ENCODE measurements at regions not wholly inside any gene's neighbourhood (a gene's known extent, or its start where the extent isn't known, plus 50 kb on each side); places are given as distances from the start of the nearest gene placed in this dataset.
A peak's percentile ranks its signal among the peaks of the same experiment; 100 is the strongest.
"Not testable (repeated sequence)": the region's sequence is repeated elsewhere in the genome, so short reads cannot be mapped to it uniquely, and the experiment has no call there.

DNA sequence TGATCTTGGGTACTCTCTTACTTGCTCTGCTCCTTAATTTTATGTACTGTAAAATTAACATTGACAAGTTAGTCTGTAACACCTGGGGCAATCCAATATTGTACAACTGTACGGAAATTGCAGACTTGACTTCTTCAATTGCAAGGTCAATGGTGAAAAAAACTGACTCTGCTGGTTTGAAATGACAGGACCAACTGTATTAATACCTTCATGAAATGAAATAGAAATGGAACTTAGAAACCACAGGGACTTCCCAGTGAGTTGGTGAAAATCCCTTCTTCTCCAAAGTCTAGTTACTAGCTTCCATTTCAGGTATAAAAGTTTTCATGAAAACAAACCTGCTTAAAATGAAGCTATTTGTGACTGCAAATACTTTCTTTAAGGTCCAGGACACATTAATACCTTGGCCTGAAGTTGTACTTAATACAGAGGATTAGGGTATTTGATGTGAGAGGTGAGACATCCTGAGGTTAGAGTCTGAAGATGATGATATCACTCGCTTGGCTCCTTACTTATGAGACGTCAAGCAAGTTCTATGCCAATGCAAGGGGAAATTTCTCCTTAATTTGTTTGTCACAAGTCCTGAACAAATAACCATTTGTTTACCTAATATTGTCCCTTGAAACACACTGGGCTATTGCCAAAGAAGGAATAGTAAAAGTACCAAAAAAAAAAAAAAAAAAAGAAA is 226.2 kb upstream of the TP63 start:
- no peak for DNase-seq (ENCODE audit: low read depth)

DNA sequence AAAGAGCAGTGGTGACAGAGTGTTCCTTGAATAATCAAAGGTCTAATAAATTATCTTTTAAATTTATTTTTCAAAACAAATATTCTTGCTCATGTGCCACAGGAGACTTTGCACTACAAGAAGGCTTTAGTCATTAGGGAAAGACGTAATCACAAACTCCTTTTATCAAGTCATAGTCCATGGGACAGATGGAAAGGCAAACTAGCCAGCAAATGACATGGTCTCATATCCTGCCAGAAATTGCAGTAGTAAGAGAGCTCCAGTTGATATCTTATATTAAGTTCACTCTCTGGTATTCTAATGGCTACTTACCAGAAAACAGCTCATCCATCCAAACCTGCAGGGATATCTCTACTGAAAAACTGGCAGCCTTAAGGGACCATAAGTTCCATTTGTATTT is 225.0 kb upstream of the TP63 start:
- no peak for DNase-seq (ENCODE audit: low read depth)
- no peaks in the 10 kb centered on the region for H3K4me1 ChIP-seq (ENCODE audit: control insufficient read depth, insufficient read depth, low read length)
- no peak overlapping the region for H3K4me3 ChIP-seq (ENCODE audit: low read length)
- H3K9ac ChIP-seq (ENCODE audit: low read length): no peak overlapping the region
- peaks cover 6% of the 10 kb centered on the region for H3K9me3 ChIP-seq (ENCODE audit: control insufficient read depth, low read length)
- no peaks in the 10 kb centered on the region for H3K36me3 ChIP-seq (ENCODE audit: control insufficient read depth, insufficient read depth, low read length, severe bottlenecking)
- H3K27me3 ChIP-seq (replicated peaks; ENCODE audit: control insufficient read depth, insufficient read depth, low read length): no peaks in the 10 kb centered on the region

More for the DNA sequence above, 226.2 kb upstream of the TP63 start:
- peaks cover 6% of the 10 kb centered on the region for H3K9me3 ChIP-seq (ENCODE audit: control insufficient read depth, low read length)
- no peaks in the 10 kb centered on the region for H3K27me3 ChIP-seq (replicated peaks; ENCODE audit: control insufficient read depth, insufficient read depth, low read length)
- H3K36me3 ChIP-seq (ENCODE audit: control insufficient read depth, insufficient read depth, low read length, severe bottlenecking): no peaks in the 10 kb centered on the region
- H3K4me1 ChIP-seq (ENCODE audit: control insufficient read depth, insufficient read depth, low read length): no peaks in the 10 kb centered on the region
- H3K9ac ChIP-seq (ENCODE audit: low read length): no peak overlapping the region
- no peak overlapping the region for H3K4me3 ChIP-seq (ENCODE audit: low read length)

DNA sequence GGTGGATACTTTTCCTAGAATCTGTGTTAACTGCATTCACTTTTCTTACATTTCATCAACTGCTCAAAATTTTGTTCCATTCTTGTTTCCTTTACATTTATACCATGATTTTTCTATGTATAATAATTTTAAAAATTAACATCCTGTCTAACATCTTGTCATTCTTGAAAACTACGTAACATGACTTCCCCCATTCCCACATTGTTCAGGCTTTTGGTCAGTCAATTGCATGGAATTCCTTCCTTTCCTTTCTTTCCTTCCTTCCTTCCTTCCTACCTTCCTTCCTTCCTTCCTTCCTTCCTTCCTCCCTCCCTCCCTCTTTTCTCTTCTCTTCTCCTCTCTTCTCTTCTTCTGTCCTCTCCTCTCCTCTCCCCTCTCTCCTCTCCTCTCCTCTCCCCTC is 220.7 kb upstream of the TP63 start:
- no peaks in the 10 kb centered on the region for H3K9me3 ChIP-seq (ENCODE audit: control insufficient read depth, low read length)
- H3K27me3 ChIP-seq (replicated peaks; ENCODE audit: control insufficient read depth, insufficient read depth, low read length): no peaks in the 10 kb centered on the region
- DNase-seq (ENCODE audit: low read depth): no peak
- H3K36me3 ChIP-seq (ENCODE audit: control insufficient read depth, insufficient read depth, low read length, severe bottlenecking): no peaks in the 10 kb centered on the region
- H3K4me3 ChIP-seq (ENCODE audit: low read length): no peak overlapping the region
- H3K4me1 ChIP-seq (ENCODE audit: control insufficient read depth, insufficient read depth, low read length): no peaks in the 10 kb centered on the region
- H3K9ac ChIP-seq (ENCODE audit: low read length): no peak overlapping the region

DNA sequence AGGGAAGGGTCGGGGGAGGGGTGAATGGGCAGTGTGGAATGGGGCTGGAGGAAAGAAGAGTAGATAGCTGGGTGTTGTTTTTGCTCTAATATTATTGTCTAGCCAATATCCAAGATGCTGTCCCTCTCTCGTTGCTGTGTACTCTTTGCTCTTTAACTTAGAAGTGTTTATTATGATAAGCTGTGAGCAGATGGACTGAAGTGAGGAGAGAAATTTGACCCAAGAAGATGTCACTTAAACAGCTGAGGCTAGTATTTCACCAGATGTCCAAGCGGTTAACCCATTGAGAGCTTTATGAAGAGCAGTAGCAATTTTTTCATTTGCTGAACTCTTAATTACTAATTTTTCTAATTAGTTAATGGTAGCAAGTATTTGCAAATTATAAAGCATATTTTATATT is 212.2 kb upstream of the TP63 start:
- H3K9me3 ChIP-seq (ENCODE audit: control insufficient read depth, low read length): no peaks in the 10 kb centered on the region
- no peaks in the 10 kb centered on the region for H3K36me3 ChIP-seq (ENCODE audit: control insufficient read depth, insufficient read depth, low read length, severe bottlenecking)
- no peak overlapping the region for H3K9ac ChIP-seq (ENCODE audit: low read length)
- no peak overlapping the region for H3K4me3 ChIP-seq (ENCODE audit: low read length)
- peak; percentile 2 for DNase-seq (ENCODE audit: low read depth)
- no peaks in the 10 kb centered on the region for H3K27me3 ChIP-seq (replicated peaks; ENCODE audit: control insufficient read depth, insufficient read depth, low read length)
- no peaks in the 10 kb centered on the region for H3K4me1 ChIP-seq (ENCODE audit: control insufficient read depth, insufficient read depth, low read length)

DNA sequence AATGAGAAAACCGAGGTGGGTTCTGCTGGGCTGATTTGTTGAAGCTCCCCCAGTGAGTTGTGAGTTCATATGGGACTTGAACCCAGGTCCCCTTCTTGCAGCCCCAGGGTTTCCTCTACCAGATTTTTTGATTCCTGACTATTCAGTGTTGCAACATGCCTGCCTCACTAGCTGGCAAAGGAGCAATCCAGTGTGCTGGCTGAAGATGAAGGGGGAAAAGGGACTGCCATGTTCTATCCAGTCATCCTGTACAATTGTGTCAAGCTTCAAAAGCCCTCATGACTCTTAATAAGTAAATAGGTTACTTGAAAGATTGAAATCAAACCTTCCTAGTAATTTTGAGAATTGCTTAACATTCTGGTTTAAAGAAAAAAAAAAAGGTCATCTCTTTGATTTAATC is 211.5 kb upstream of the TP63 start:
- H3K4me3 ChIP-seq (ENCODE audit: low read length): no peak overlapping the region
- H3K9me3 ChIP-seq (ENCODE audit: control insufficient read depth, low read length): no peaks in the 10 kb centered on the region
- H3K27me3 ChIP-seq (replicated peaks; ENCODE audit: control insufficient read depth, insufficient read depth, low read length): no peaks in the 10 kb centered on the region
- no peak for DNase-seq (ENCODE audit: low read depth)
- H3K36me3 ChIP-seq (ENCODE audit: control insufficient read depth, insufficient read depth, low read length, severe bottlenecking): no peaks in the 10 kb centered on the region
- no peak overlapping the region for H3K9ac ChIP-seq (ENCODE audit: low read length)
- no peaks in the 10 kb centered on the region for H3K4me1 ChIP-seq (ENCODE audit: control insufficient read depth, insufficient read depth, low read length)

DNA sequence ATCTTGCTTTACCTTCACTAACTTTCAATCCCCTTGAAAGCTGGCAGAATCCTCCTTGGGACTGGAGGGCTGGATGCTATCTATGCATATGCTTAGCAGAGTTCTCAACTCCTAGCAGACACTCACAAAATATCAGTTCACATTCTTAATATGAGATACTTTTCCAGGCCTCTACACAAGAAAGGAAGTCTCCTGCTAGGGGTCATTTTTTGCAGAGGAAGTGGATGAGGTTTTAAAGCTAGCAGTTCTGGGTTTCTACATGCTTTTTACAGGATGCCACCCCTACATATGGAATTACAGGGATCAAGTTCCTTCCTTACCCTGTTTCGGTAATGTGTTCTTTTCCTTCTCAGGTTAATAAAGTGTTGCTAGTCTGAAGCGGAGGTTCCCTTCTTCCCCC is 206.3 kb upstream of the TP63 start:
- no peaks in the 10 kb centered on the region for H3K27me3 ChIP-seq (replicated peaks; ENCODE audit: control insufficient read depth, insufficient read depth, low read length)
- DNase-seq (ENCODE audit: low read depth): no peak
- no peaks in the 10 kb centered on the region for H3K4me1 ChIP-seq (ENCODE audit: control insufficient read depth, insufficient read depth, low read length)
- no peak overlapping the region for H3K4me3 ChIP-seq (ENCODE audit: low read length)
- no peaks in the 10 kb centered on the region for H3K36me3 ChIP-seq (ENCODE audit: control insufficient read depth, insufficient read depth, low read length, severe bottlenecking)
- H3K9ac ChIP-seq (ENCODE audit: low read length): no peak overlapping the region
- H3K9me3 ChIP-seq (ENCODE audit: control insufficient read depth, low read length): no peaks in the 10 kb centered on the region

DNA sequence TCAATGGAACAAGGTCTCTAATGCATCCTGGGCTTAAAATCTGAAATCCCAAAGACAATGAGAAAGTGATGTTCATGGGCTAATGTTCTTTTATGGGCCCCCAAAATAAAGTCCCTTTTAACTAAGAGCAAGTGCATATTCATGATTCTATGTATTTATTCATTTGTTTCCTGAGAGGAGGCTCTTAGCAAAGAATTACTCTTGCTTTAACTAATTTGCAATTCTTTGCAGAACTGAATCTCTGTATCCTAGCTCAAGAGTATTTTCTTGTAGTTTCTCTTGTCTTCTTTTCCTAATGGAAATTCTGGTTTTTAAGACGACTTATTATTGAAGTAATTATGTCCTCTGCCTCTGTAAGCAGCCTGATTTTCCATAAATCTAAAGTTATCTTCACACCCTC is 202.2 kb upstream of the TP63 start:
- no peak overlapping the region for H3K9ac ChIP-seq (ENCODE audit: low read length)
- peaks cover 6% of the 10 kb centered on the region for H3K9me3 ChIP-seq (ENCODE audit: control insufficient read depth, low read length)
- H3K4me1 ChIP-seq (ENCODE audit: control insufficient read depth, insufficient read depth, low read length): no peaks in the 10 kb centered on the region
- H3K4me3 ChIP-seq (ENCODE audit: low read length): no peak overlapping the region
- DNase-seq (ENCODE audit: low read depth): no peak
- H3K27me3 ChIP-seq (replicated peaks; ENCODE audit: control insufficient read depth, insufficient read depth, low read length): no peaks in the 10 kb centered on the region
- no peaks in the 10 kb centered on the region for H3K36me3 ChIP-seq (ENCODE audit: control insufficient read depth, insufficient read depth, low read length, severe bottlenecking)

DNA sequence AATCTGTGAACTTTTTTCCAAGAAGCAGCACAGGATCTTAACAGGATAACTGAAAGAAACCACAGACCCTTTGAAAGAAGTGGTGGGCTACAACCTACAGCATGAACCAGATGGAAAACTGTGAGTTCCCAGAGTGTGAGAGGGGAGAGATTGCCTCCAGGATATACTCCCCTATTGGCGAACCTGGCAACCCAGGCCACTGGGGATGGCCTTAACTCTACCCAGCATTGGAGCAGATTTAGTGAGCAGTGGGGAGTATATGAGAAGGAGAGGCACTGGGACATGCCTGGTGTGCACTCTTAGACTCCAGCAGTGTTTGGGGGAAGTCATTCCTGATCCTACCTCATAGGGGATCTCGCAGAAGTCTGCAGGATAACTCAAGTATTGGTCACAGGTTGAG is 201.0 kb upstream of the TP63 start:
- no peak overlapping the region for H3K4me3 ChIP-seq (ENCODE audit: low read length)
- H3K9me3 ChIP-seq (ENCODE audit: control insufficient read depth, low read length): peaks cover 9% of the 10 kb centered on the region
- H3K4me1 ChIP-seq (ENCODE audit: control insufficient read depth, insufficient read depth, low read length): no peaks in the 10 kb centered on the region
- no peak overlapping the region for H3K9ac ChIP-seq (ENCODE audit: low read length)
- H3K27me3 ChIP-seq (replicated peaks; ENCODE audit: control insufficient read depth, insufficient read depth, low read length): no peaks in the 10 kb centered on the region
- DNase-seq (ENCODE audit: low read depth): no peak
- no peaks in the 10 kb centered on the region for H3K36me3 ChIP-seq (ENCODE audit: control insufficient read depth, insufficient read depth, low read length, severe bottlenecking)

DNA sequence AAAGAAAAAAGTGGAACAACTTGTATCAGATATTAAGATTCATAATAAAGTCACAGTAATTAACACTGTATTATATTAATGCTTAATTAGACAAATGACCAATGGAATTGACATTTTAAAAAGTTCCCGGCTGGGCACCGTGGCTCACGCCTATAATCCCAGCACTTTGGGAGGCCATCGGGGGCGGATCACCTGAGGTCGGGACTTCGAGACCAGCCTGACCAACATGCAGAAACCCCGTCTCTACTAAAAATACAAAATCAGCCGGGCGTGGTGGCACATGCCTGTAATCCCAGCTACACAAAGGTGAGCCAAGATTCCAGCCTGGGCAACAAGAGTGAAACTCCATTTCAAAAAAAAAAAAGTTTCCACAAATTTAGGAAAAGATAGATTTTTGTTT is 188.9 kb upstream of the TP63 start:
- H3K4me1 ChIP-seq (ENCODE audit: control insufficient read depth, insufficient read depth, low read length); H3K36me3 ChIP-seq (ENCODE audit: control insufficient read depth, insufficient read depth, low read length, severe bottlenecking); H3K9me3 ChIP-seq (ENCODE audit: control insufficient read depth, low read length); DNase-seq (ENCODE audit: low read depth); H3K9ac ChIP-seq (ENCODE audit: low read length); H3K27me3 ChIP-seq (replicated peaks; ENCODE audit: control insufficient read depth, insufficient read depth, low read length); H3K4me3 ChIP-seq (ENCODE audit: low read length): not testable (repeated sequence)

DNA sequence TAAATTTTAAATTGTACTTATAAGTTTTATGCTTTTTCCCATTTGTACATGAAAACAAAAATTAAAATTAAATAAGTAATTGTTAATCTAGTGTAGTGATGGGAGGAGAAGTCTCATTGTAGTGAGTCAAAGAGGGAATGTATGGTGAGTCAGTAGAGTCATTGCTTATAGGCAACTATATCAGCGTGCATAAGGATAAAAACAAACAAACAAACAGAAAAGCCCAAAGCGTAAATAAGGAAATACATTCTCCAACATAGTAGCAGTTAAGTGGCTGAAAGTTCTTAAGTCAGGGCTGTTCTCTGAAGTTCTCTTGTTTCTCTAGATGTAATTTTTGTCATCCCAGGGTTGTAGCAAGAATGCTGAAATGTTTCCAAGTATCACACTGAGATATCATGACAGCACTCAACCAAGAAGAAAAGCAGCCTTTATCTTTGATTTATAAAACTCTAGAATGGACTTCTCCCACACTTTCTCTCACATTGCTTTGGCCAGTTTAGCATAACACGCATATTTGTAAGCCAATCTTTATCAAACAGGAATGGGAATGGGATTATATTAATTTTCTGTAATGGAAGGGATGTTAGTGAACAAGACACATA is 184.1 kb upstream of the TP63 start:
- H3K9me3 ChIP-seq (ENCODE audit: control insufficient read depth, low read length): no peaks in the 10 kb centered on the region
- no peaks in the 10 kb centered on the region for H3K27me3 ChIP-seq (replicated peaks; ENCODE audit: control insufficient read depth, insufficient read depth, low read length)
- no peaks in the 10 kb centered on the region for H3K36me3 ChIP-seq (ENCODE audit: control insufficient read depth, insufficient read depth, low read length, severe bottlenecking)
- H3K4me3 ChIP-seq (ENCODE audit: low read length): no peak overlapping the region
- no peak for DNase-seq (ENCODE audit: low read depth)
- H3K4me1 ChIP-seq (ENCODE audit: control insufficient read depth, insufficient read depth, low read length): no peaks in the 10 kb centered on the region
- H3K9ac ChIP-seq (ENCODE audit: low read length): no peak overlapping the region

DNA sequence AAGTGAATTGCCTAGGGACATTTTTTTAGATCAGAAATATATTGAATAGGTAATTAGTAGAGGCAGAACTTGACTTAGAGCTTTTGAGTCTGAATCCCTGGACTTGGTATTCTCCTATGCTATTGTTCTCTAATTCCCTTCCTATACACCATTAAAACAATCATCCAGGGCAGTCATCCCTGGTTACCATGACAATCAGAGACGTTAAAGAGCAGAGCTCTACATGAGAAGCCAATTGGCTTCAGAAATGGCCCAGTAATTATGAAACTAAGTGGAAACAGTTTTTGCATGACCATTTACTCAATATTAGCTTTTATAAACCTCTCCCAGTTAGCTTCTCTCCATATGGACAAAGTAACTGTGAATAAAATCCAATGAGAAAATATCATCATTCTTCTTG is 182.1 kb upstream of the TP63 start:
- Histone ChIP-seq H3K27me3 (replicated peaks; ENCODE audit: control insufficient read depth, insufficient read depth, low read length) (no peaks in the 10 kb centered on the region), H3K4me1 (ENCODE audit: control insufficient read depth, insufficient read depth, low read length) (peaks cover 4% of the 10 kb centered on the region), H3K9me3 (ENCODE audit: control insufficient read depth, low read length) (no peaks in the 10 kb centered on the region), H3K9ac (ENCODE audit: low read length) (no peak overlapping the region), H3K4me3 (ENCODE audit: low read length) (no peak overlapping the region), H3K36me3 (ENCODE audit: control insufficient read depth, insufficient read depth, low read length, severe bottlenecking) (no peaks in the 10 kb centered on the region)
- DNase-seq (ENCODE audit: low read depth): no peak

DNA sequence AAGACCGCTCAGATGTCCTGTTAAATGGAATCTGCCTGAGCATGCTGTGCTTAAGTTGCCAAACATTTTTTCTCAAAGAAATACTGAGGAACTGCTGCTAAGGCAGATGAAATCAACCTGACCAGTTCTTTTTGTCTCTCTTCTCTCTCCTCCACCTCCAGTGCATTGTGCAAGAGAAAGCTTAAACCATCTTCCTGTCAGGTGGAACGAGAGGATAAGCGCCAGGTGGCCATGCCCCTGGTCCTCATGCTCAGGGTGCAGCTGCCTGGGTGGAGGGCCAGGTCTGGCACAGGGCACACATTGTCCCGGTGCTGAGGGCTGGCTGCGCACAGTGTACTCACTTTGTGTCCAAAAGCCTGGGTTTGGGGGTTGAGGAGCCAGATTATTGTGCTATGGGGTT is 176.2 kb upstream of the TP63 start:
- H3K9ac ChIP-seq (ENCODE audit: low read length): no peak overlapping the region
- DNase-seq (ENCODE audit: low read depth): no peak
- no peaks in the 10 kb centered on the region for H3K36me3 ChIP-seq (ENCODE audit: control insufficient read depth, insufficient read depth, low read length, severe bottlenecking)
- no peaks in the 10 kb centered on the region for H3K27me3 ChIP-seq (replicated peaks; ENCODE audit: control insufficient read depth, insufficient read depth, low read length)
- no peaks in the 10 kb centered on the region for H3K9me3 ChIP-seq (ENCODE audit: control insufficient read depth, low read length)
- no peak overlapping the region for H3K4me3 ChIP-seq (ENCODE audit: low read length)
- H3K4me1 ChIP-seq (ENCODE audit: control insufficient read depth, insufficient read depth, low read length): peaks cover 4% of the 10 kb centered on the region
